ENCODE measurements at regions not wholly inside any gene's neighbourhood (a gene's known extent, or its start where the extent isn't known, plus 50 kb on each side); places are given as distances from the start of the nearest gene placed in this dataset.
"Not testable (repeated sequence)": the region's sequence is repeated elsewhere in the genome, so short reads cannot be mapped to it uniquely, and the experiment has no call there.

DNA sequence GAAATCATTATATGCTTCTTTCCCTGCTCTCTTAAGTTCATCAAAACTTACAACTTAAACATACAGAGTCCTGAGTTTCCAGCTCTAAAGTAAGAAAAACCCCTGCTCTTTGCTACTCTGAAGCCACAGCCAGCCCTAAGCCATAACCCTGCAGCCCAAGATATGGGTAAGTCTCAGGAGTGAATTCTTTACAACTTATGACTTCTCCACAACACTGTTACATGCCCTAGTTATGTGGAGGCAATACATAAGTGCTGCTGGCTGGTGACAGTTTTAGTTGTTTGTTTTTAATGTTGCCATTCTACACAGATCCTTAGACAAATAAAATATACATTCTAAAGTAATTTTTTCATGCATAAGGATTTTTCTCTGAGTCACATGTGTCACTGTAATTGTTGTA, 100.2 kb downstream of the FBXO8 start:
- DNase-seq: no peak

DNA sequence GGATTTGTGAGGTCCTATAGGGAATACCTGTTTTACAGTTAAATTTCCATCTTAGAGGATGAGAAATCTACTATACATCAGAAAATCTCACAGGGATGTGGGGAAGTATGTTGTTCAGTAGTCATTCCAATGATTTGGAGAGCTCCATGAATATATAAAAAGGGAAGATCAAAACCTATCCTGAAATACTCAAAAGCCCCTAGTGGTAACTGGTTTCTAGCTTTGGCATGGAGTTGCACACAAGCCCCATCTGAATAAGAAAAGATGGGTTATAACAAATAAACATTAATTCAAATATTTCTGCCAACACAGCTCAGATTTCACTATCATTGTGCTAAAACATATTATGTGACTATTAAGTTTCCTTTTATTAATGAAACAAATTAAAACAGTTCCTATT, 101.6 kb downstream of the FBXO8 start:
- no peak for DNase-seq

DNA sequence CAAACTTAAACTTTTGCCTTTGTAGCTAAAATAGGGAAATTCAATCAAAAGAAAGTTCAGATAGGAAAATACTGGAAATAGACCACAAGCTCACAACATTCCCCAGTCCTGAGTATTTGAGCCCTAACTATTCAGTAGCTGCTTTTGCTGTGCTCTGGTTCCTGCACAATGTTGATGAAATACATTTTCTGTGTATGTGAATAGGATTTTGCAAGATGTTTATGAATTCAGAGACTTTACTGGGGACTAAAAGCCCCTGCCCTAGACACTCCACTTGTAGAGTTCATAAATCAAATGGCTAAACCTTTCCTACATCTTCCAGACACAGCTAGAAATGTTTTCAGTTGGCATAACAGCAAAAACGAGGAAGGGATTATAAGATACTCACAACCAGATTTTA, 105.9 kb downstream of the FBXO8 start:
- DNase-seq: no peak

DNA sequence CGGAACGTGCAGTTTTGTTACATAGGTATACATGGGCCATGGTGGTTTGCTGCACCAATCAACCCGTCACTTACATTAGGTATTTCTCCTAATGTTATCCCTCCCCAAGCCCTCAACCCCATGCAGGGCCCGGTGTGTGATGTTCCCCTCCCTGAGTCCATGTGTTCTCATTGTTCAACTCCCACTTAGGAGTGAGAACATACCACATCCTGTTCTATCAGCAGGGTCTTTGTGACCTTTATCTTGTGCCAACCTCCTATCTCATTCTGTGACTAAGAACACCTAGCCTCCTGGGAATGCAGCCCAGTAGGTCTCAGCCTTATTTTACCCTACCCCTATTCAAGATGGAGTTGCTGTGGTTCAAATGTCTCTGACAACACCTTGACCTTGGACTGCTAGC, 107.6 kb downstream of the FBXO8 start:
- DNase-seq: not testable (repeated sequence)

DNA sequence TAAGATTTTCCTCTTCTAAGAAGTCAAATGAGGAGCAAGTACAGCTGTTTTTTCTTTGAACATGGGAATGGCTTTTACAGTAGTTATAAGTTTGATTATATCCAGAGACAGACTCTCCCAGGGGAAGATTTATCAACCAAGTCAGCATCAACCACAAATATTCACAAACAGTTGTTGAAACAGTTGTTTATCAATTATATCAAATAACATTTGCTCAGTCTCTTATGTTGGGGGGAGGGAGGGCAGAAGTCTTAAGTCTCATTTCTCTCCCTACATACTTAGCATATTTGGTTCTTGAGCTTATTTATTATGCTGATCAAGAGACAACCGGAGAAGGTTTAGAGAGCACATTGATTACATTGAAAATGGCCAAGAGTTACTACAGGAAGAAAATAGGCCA, 110.1 kb downstream of the FBXO8 start:
- no peak for DNase-seq

DNA sequence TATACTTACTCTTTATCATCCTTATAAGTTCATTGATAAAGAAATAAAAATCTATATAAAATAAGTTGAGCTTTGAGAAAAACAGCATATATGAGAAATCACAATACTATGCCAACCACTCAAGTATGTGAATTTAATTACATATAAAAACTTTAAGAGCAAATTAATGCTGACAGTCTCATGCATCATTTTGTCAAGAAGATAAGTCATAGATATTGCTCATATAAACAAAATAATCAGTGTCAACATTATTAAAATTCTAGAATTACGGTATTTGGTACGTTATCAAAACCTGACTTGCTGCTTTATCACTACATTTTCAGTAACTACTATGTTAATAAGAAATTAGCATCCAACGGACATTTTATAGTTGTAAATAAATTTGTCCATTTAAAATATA, 111.2 kb downstream of the FBXO8 start:
- DNase-seq: no peak

DNA sequence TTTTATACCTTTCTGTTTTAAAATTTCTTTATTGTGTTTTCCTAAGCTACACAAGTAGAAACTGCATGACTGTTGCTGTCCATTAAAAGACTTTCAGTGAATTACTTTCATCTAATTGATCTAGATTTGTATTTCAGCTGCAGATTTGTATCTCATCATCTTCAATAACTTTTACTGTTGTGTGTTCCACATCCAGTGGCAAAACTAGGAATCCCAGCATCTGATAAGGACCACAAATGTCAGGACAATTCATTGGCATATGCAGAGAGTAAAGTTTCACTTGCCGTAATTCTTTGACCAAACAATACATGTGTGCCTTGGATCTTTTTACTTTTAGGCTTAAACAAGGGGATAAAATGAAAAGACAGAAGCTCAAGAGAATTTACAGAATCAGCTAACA, 112.6 kb downstream of the FBXO8 start:
- DNase-seq: no peak

DNA sequence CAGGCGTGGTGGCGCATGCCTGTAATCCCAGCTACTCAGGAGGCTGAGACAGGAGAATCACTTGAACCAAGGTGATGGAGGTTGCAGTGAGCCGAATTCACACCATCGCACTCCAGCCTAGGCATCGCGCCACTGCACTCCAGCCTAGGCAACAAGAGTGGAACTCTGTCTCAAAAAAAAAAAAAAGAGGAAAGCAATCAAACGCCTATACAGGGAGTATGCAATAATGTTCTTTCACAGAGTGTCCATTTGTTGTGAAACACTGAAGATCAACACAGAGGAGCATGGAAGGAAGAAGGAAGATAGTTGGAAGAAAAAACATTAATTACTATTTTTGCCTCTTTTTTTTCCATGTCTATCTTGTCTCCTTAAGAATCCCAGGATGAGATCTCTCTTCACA, 113.4 kb downstream of the FBXO8 start:
- DNase-seq: no peak

DNA sequence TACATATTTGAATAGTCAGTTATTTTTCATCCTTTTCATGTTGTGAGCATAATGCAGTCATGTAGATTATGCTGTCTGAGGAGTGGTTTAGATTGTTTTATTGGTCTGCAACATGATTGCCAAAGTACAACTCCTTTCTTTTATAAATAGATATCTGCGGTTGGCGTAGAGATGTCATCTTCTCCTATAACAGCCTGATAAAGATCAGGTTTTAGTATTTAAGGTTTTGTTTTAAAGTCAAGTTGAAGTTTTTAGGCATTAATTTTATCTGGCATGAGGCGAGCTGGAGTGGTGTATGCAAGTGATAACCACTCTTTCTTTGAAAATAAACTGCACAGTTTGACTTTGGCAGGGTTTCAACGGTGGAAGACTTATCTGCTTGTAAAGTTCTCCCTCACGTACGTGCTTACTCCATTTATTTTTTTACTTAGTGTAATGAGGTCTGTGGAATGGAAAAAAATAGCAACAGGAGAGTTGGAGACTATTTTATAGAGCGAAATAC, 126.3 kb downstream of the FBXO8 start:
- DNase-seq: peak; percentile 92

DNA sequence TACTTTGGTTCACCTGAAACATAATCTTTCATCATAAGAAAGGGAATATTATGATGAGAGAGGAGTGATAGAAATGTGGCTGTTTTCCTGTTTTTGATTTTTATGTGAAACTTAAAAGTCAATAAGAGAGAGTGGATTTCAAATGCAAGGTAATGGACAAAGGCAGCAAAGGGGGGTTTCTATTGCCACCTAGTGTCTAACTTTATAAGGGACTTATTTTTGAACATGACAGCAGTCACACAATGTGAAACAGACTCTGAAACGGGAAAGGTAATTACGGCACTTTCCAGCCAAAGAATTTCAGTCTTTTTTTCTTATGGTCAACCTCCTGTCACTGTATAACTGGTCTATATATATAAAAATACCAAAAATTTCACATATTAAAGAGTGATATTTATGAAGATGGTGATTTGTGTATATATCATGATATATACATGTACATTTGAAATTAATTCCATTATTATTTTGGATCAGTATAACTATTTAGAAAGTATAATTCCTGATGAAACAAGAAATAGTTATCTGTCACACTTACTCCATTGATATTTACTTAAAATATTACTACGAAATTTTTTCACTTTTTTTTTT, 127.1 kb downstream of the FBXO8 start:
- DNase-seq: peak; percentile 88

DNA sequence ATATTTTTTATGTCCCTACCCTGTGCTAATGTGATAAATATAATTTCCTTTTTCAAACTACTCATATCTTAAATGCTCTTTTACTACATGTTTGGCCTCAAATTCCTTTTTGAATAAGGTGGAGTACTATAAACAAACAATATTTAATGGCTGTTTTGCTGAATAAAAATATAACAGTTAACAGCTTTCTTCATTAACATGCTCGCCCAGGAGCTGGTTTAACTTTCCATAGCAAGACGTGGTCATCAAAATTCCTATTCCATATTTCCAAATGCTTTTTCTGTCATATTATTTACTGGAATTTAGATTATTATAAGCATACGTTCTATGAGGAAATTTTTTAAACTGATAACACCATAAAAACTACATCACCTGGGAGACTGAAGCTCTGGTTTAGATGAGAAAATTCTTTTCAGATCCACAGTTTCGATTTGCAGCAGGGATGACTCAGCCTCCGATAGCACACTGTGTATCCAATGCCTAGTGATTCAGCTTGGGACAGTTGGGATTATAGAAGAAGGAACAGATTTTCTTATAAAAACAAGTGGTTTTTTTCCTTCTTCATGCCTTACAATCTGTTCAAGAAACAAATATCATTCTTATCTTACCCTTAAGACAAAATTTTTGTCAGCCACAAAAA, 129.1 kb downstream of the FBXO8 start:
- peak; percentile 72 for DNase-seq

DNA sequence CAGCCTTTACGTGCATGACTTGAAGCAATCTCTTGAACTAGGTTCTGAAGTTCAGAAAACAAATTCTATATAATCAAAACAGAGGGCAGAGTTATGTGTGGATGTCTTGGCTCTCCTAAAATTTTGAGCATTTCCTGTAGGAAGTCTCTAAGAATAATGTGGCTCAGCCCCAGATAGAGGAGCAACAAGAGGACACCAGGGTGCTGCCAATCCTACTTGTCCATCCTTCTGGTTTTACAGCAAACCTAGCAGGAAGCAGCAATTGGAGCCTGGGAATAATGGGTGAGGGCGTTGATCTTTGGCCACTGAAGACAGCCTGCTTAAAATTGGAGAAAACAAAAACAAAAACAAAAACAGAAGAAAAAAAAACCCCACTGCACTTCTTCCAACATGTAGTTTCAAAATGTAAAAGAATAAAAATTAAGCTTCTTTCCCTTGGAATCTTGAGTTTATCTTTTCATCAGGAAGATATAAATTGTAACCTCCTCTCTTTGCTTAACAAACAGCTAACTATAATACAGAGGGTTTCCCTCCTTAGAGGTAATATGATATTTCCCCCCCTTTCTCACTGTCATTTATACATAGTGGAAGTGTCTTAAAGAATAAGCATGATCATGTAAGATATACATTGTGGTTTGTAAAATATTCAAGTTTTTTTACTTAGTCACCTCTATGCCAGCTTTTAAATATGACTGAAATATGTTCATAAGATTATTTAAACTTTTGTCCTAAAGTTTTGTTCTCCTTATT, 130.6 kb downstream of the FBXO8 start:
- DNase-seq: peak; percentile 62

DNA sequence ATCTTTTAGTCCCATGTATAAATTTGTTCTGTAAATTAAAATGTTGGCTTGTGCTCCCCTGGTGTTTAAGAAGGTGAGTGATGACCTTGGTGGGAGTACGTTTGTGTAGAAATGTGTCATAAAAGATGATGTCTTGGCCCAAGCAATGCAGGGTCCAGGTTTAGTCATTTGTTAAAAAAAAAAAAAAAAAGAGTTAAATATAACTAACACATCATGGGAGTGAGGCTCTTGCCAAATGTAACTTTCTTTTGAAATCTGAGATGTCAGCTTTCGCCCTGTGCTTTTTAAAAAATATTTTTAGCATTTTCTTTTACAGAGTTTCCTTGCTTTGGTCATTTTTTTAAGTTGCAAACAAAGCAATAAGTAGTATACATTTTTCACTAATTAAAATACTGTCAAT, 135.6 kb downstream of the FBXO8 start:
- DNase-seq: no peak

DNA sequence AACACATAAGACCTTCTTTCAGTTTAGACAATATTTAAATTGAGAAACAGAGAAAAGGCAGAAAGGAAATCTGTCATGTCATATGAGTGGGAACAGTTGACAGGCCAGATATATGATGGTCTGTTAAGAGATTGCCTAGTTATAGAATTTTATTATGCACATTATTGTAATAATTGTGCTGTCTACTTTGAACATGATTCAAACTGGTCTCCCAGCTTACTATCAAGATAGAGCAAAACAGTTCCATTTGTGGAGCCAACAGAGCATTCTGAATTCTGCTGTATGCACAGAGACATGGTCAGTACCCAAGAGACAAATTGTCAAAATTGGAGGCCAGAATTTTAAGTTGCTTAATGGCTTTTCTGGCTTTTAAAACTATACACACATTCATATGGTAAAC, 139.4 kb downstream of the FBXO8 start:
- DNase-seq: no peak

DNA sequence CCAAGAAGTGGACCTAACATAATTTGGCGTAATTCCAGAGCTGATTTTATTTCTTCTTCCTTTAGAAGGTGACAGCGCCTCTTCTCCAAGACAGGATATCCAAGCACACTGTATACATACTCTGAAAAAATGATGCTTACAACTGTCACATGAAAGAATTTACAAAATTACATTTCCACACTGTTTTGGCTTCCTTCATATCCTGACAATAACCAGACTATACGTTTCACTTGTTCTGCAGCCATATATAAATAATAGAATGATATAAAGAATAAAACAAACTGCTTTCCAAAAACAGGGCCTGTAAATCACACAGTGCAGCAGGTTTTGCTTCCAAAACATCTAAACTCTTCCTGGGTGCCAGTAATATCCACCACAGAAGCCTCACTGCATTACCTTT, 141.6 kb downstream of the FBXO8 start:
- DNase-seq: no peak

DNA sequence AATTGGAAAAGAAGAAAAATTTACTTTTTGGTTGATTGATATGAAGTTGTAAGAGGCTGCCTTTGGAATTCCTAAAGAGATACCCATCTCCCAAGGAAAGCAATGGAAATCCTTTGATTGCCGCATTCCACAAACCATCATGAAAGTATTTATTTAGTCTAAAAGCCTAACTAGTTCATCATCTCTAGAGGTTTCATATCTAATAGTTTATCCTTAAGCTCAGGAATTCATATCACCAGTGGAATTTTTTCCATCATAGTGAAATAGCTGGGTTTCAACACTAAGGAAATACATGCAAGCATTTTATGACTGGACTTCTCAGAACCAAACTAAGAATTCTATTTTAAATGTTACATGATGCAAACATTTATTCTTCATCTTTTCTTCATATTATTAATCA, 144.9 kb downstream of the FBXO8 start:
- no peak for DNase-seq

DNA sequence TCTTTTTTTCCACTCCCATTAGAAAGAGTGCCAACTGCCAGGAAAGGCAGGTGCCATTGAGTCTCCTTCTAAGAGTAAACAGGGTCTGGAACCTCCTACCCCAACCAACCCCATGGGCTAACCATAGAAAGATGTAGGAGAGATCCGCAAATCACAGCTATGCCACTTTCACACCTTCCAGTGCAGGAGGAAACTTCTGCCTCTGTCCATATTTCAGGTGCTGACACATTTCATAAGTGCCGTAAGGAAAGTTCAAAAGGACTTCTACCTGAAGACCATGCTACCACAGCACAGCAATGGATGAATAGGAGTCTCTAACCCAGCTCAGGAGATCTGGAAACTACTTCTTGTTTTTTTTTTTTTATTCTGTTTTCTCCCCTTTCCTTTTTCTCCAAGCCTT, 145.8 kb downstream of the FBXO8 start:
- no peak for DNase-seq

DNA sequence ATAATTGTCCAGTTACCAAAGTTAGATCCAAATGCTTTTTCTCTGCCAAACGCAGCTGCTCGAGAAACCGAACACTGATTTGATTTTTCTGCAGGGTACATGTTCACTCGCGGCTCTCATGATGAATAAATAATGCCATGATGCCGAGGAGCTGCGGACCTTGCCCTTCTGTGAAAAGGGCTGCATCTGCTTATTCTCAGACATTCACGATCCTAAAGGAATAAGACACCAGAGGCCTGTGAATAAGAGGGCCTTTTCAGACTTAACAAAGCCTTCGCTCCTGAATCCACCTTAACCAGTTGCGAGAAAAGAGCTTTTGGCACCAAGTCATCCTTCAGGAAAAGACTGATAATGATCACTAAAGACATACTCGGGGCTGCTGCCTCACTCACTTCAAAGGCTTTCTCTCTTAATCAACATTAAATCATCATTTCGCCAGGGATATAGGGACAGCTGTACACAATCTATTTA, 147.5 kb downstream of the FBXO8 start:
- DNase-seq: no peak

DNA sequence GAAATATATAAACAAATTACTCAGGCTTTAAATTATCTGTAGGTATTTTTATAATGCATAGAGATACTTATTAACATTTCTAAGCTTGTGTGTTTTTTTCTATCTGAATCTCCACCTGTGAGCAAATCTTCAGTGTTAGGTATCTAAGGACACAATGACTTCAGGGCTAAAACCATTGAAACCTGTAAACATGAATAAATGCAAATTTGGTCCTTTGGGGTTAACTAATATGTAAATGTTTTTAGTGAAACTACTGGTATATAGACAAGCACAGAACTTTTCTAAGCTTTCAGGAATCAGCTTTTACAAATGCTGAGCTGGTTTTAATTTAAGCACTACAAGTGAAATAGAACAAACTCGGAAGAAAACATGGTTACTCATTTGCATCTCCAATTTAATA, 147.9 kb downstream of the FBXO8 start:
- no peak for DNase-seq

DNA sequence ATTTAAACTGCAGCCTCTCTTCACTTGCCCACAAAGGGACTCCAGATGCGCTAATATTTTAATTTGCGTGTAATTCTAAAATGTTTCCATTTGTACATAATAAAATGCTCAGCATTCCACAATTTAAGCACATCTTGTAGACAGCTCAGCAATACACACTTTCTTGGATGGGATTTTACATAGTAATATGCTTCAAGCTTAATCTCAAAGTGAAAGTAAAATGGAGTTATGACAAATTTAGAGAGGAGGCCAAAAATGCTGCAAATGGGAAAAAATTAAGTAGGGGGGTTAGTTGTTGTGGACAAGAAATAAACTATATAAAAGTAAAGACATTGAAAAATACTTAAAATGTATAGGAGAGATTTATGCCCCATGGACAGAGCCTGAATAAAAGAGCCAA, 149.1 kb downstream of the FBXO8 start:
- DNase-seq: peak; percentile 37

DNA sequence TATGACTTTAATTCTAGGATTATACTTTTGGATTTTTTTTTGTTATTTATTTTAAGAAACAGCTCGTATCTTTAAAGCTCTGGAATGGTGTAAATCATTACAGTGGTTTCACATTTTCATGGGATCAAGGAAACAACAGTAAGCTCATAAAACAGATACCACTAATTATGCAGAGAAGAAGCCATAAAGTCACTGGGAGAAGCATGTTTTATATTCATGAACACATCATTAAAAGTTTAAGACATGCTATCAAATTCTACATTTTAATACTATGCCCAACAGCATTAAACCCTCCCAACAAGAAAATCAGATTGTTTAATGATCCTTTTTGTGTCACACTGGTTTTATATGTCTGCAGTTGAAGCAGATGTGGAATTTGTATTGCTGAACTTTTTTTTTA, 149.9 kb downstream of the FBXO8 start:
- DNase-seq: no peak

DNA sequence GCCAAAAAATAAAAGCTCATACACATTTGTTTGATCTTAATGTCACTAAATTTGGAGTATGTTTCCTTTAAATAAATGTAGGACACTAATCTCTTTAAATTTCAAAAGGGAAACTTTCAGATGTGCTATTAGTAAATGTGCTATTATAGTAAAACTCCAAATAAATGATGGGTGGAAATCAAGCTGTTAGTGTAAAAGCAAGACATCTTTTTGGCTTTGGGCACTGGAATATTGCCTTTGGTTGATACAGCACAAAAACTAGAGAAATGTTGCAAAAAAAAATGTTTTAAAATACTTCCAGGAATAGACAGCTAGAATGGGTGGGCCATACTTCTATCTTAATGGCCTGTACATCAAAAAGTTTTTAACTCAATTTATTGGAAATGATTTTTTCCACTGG, 151.6 kb downstream of the FBXO8 start:
- no peak for DNase-seq

DNA sequence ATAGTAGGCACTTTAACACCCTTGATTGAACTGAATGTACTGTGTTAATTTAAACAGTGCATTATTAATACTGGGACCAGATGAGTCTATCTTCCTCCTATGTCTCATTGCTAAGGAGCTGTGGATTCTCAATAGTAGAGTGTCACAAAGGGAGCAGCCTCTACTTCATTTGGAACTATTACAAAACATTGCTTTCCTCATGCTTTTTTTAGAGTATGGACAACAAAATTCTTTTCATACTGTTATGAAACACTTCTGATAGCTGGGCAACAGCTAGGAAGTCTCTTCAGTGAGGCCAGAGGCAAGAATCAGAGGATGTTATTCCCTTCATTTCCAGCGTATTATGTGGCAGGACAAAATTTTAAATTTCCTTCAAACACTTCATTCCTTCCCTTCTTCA, 160.8 kb downstream of the FBXO8 start:
- DNase-seq: no peak
